ENCODE measurements at regions not wholly inside any gene's neighbourhood (a gene's known extent, or its start where the extent isn't known, plus 50 kb on each side); places are given as distances from the start of the nearest gene placed in this dataset.

DNA sequence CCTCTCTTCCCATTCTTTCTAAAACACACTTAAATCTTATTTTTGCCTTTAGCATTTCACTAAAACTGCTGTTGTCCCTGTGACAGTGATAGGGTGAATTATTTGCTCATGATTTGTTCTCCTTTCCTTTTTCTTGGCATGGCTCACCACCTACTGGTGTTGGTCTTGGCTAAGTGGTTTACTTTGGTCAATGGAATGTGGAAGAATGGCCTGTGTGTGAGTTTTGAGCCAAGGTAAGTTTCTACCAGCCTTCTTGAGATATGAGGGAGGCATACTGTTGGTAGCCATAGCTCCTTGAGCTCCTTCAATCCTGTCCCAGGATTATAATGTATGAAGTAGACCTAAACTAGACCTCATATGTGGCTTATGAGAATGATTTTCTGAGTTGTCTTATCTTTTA lies 506.3 kb upstream of the RAG2 start:
- H3K27me3 ChIP-seq (ENCODE audit: insufficient read depth, low read length) = no peaks in the 10 kb centered on the region
- H2BK5ac ChIP-seq (ENCODE audit: insufficient read length, low read length) = no peak overlapping the region
- H3K27ac Mint-ChIP-seq = no peak overlapping the region
- no peak overlapping the region for H3K23ac ChIP-seq (ENCODE audit: insufficient read length, low read depth, low read length)
- H3K9ac ChIP-seq (ENCODE audit: extremely low read depth, insufficient read length, low read length) = no peak overlapping the region
- H2AFZ ChIP-seq (ENCODE audit: low read length) = no peak overlapping the region
- DNase-seq = no peak
- no peak overlapping the region for H3K4me2 ChIP-seq (ENCODE audit: insufficient read depth, insufficient read length, low read length)
- no peaks in the 10 kb centered on the region for H3K9me3 ChIP-seq (ENCODE audit: control insufficient read depth, low read depth, low read length)
- H3T11ph ChIP-seq (ENCODE audit: low read length) = no peak overlapping the region
- no peak overlapping the region for H3K4ac ChIP-seq (ENCODE audit: low read depth, low read length)
- H3K27ac ChIP-seq (ENCODE audit: insufficient read length, low read depth, low read length) = no peak overlapping the region
- H4K5ac ChIP-seq (ENCODE audit: insufficient read length, low read depth, low read length) = no peak overlapping the region
- H3K36me3 Mint-ChIP-seq (ENCODE audit: insufficient read depth in 1 of 3, low read depth in 3 of 3) = peaks cover 0 to 10% (median 2%) of the 10 kb centered on the region in 3 experiments; a peak in 1 of 7 replicates
- H2BK12ac ChIP-seq (ENCODE audit: insufficient read length, low read depth, low read length) = no peak overlapping the region
- TF ChIP-seq CTCF (conservative IDR thresholded peaks at IDR 0.05) = no peak
- H3K23me2 ChIP-seq (ENCODE audit: insufficient read length, low read depth, low read length, poor library complexity, severe bottlenecking) = no peaks in the 10 kb centered on the region
- no peak overlapping the region for H3K56ac ChIP-seq (ENCODE audit: insufficient read length, low read depth, low read length)
- H3K27me3 Mint-ChIP-seq (ENCODE audit: low read depth) = no peaks in the 10 kb centered on the region
- no peaks in the 10 kb centered on the region for H3K4me1 ChIP-seq (ENCODE audit: insufficient read depth, low read length)
- peaks cover 3% of the 10 kb centered on the region in 2 experiments; a peak in 2 of 5 replicates for H3K9me3 Mint-ChIP-seq
- H2AK5ac ChIP-seq (ENCODE audit: insufficient read length, low read length) = no peak overlapping the region
- H2BK120ac ChIP-seq (ENCODE audit: low read depth, low read length, poor library complexity, severe bottlenecking) = no peak overlapping the region
- no peak overlapping the region for H3K18ac ChIP-seq (ENCODE audit: insufficient read length, low read depth, low read length)
- no peak overlapping the region for H2BK15ac ChIP-seq (ENCODE audit: low read depth, low read length)
- H3K4me3 Mint-ChIP-seq = no peak overlapping the region
- no peak overlapping the region for H2BK20ac ChIP-seq (ENCODE audit: low read depth, low read length, poor library complexity, severe bottlenecking)
- H3K14ac ChIP-seq (ENCODE audit: insufficient read depth, low read length) = no peak overlapping the region
- H4K20me1 ChIP-seq (ENCODE audit: control insufficient read depth, insufficient read depth, insufficient read length) = no peaks in the 10 kb centered on the region
- H4K91ac ChIP-seq (ENCODE audit: insufficient read length, low read depth, low read length) = no peak overlapping the region
- no peak overlapping the region for H4K8ac ChIP-seq (replicated peaks; ENCODE audit: insufficient read length, low read depth, low read length)
- no peaks in the 10 kb centered on the region for H3K79me1 ChIP-seq (ENCODE audit: insufficient read depth, low read depth, low read length, poor library complexity, severe bottlenecking)
- no peaks in the 10 kb centered on the region for H3K79me2 ChIP-seq (ENCODE audit: insufficient read depth, low read length)
- no peaks in the 10 kb centered on the region for H3K4me1 Mint-ChIP-seq
